OCI-LY7 (cell line): ENCODE measurements at regions not wholly inside any gene's neighbourhood (a gene's known extent, or its start where the extent isn't known, plus 50 kb on each side); places are given as distances from the start of the nearest gene placed in this dataset.

ENCODE experiments used
- BruUV-seq: library from RNA; stranded (reverse); fragments of 400-500 nt; replicated peaks from 2 replicates; lab custom pipeline; 2021; lab: Mats Ljungman, UMichigan
- CTCF ChIA-PET: fragments of 300-600 bp; sonication (Branson Sonifier 250); formaldehyde crosslinking; loops from one replicate; lab custom pipeline; 2022; ENCODE audit warnings: antibody characterized with exemption; ENCODE audit not compliant: unreplicated experiment; lab: Charles Lee
- POLR2A ChIA-PET: fragments of 300-600 bp; sonication (Branson Sonifier 250); formaldehyde crosslinking; loops from one replicate; lab custom pipeline; 2022; ENCODE audit warnings: antibody characterized with exemption; lab: Charles Lee
- DNase-seq: peaks from one replicate; pipeline ENCODE4 v3.0.0-alpha.2; 2015; ENCODE audit warnings: low spot score
- H2AFZ ChIP-seq: fragments of 200-600 bp; sonication (generic), shearing (Covaris generic); 2 replicates; pipeline ENCODE4 v1.6.1; 2014; ENCODE audit warnings: mild to moderate bottlenecking, antibody characterized with exemption, low read length, moderate library complexity
- H3K27ac ChIP-seq: fragments of 200-600 bp; sonication (generic); 2 replicates; pipeline ENCODE4 v1.5.1; 2014; ENCODE audit warnings: mixed run types, low read depth, mild to moderate bottlenecking, moderate library complexity, low read length, inconsistent platforms; ENCODE audit not compliant: poor library complexity, severe bottlenecking
- H3K36me3 ChIP-seq: fragments of 200-600 bp; sonication (generic); 2 replicates; pipeline ENCODE4 v1.6.1; 2014; ENCODE audit warnings: mild to moderate bottlenecking, antibody characterized with exemption, low read length, moderate library complexity, mixed read lengths; ENCODE audit not compliant: insufficient read depth
- H3K4me1 ChIP-seq: fragments of 200-600 bp; sonication (generic); 2 replicates; pipeline ENCODE4 v1.5.1; 2014; ENCODE audit warnings: mild to moderate bottlenecking, low read length; ENCODE audit not compliant: insufficient read depth, poor library complexity, severe bottlenecking
- H3K4me2 ChIP-seq: fragments of 200-600 bp; sonication (generic); 2 replicates; pipeline ENCODE4 v1.6.1; 2014; ENCODE audit warnings: mild to moderate bottlenecking, low read length
- H3K4me3 ChIP-seq: fragments of 200-600 bp; sonication (generic); 2 replicates; pipeline ENCODE4 v1.5.1; 2014; ENCODE audit warnings: mild to moderate bottlenecking, low read depth, low read length; ENCODE audit not compliant: poor library complexity, severe bottlenecking
- H3K79me2 ChIP-seq: fragments of 200-600 bp; sonication (generic); 2 replicates; pipeline ENCODE4 v1.6.1; 2016; ENCODE audit warnings: low read depth, mild to moderate bottlenecking, low read length, moderate library complexity, mixed read lengths; ENCODE audit not compliant: insufficient read depth
- H3K9me2 ChIP-seq: fragments of 200-600 bp; sonication (generic); 2 replicates; pipeline ENCODE4 v1.6.1; 2016; ENCODE audit warnings: mild to moderate bottlenecking, low read length, mixed read lengths; ENCODE audit not compliant: insufficient read depth
- H3K9me3 ChIP-seq: fragments of 200-600 bp; sonication (generic); 2 replicates; pipeline ENCODE4 v1.6.1; 2014; ENCODE audit warnings: mild to moderate bottlenecking, mixed run types, low read length, mixed read lengths
- H4K20me1 ChIP-seq: fragments of 200-600 bp; sonication (generic); 2 replicates; pipeline ENCODE4 v1.6.1; 2014; ENCODE audit warnings: mild to moderate bottlenecking, antibody characterized with exemption, low read length, moderate library complexity, mixed read lengths; ENCODE audit not compliant: insufficient read depth
- EZH2phosphoT487 ChIP-seq: fragments of 200-600 bp; sonication (generic); IDR thresholded peaks from 2 replicates; pipeline ENCODE4 v1.6.1; 2018; ENCODE audit warnings: low read depth, borderline replicate concordance, mild to moderate bottlenecking, mixed run types, antibody characterized with exemption, low read length, moderate library complexity, mixed read lengths
- intact Hi-C: fragments of 100-400 bp; cut with micrococcal nuclease; formaldehyde crosslinking; loops from one replicate; pipeline ENCODE4 v1.10.0; 2022; ENCODE audit not compliant: unreplicated experiment
- TF ChIP-seq, protein P1 (sequence below): fragments of 200-600 bp; sonication (generic); conservative IDR thresholded peaks from 2 replicates; pipeline ENCODE4 v1.5.1; 2014; ENCODE audit warnings: mild to moderate bottlenecking, antibody characterized with exemption, low read length, moderate library complexity, mixed read lengths

DNA sequence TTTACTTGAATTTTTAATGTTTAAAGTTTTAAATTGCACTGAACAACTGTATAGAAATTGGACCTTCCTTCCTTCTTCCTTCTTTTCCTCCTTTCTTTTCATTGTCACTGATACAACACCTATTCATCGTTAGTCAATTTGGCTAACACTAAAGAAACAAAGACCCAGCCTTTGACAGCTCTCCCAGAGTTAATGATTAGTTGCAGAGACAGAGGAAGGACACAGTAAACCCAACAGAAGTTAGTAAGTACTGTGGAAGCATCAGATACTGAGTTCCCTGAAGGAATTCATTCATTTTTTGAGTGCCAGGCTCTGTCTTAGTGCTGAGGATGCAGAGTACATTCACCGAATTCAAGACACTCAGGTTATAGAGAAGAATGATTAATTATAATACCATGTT lies 77.9 kb upstream of the RAB27B start:
- no peak for DNase-seq
- intact Hi-C loops = no loop called here
- Histone ChIP-seq H3K27ac (no peak overlapping the region), H2AFZ (no peak overlapping the region), H3K9me3 (no peaks in the 10 kb centered on the region), H4K20me1 (no peaks in the 10 kb centered on the region), H3K79me2 (no peaks in the 10 kb centered on the region), H3K4me2 (no peak overlapping the region), H3K4me1 (no peaks in the 10 kb centered on the region), H3K36me3 (no peaks in the 10 kb centered on the region), H3K9me2 (no peaks in the 10 kb centered on the region), H3K4me3 (no peak overlapping the region)
- TF ChIP-seq EZH2phosphoT487 = no peak
- TF ChIP-seq, protein P1, sequence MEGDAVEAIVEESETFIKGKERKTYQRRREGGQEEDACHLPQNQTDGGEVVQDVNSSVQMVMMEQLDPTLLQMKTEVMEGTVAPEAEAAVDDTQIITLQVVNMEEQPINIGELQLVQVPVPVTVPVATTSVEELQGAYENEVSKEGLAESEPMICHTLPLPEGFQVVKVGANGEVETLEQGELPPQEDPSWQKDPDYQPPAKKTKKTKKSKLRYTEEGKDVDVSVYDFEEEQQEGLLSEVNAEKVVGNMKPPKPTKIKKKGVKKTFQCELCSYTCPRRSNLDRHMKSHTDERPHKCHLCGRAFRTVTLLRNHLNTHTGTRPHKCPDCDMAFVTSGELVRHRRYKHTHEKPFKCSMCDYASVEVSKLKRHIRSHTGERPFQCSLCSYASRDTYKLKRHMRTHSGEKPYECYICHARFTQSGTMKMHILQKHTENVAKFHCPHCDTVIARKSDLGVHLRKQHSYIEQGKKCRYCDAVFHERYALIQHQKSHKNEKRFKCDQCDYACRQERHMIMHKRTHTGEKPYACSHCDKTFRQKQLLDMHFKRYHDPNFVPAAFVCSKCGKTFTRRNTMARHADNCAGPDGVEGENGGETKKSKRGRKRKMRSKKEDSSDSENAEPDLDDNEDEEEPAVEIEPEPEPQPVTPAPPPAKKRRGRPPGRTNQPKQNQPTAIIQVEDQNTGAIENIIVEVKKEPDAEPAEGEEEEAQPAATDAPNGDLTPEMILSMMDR = no peak
- no TSS peak for BruUV-seq
- ChIA-PET CTCF (no interaction called here), POLR2A (interaction anchor here (0.5 kb wide), 1 partner anchor 11 kb away, joined by 3 read pairs; no protein-coding TSS in a partner anchor)

DNA sequence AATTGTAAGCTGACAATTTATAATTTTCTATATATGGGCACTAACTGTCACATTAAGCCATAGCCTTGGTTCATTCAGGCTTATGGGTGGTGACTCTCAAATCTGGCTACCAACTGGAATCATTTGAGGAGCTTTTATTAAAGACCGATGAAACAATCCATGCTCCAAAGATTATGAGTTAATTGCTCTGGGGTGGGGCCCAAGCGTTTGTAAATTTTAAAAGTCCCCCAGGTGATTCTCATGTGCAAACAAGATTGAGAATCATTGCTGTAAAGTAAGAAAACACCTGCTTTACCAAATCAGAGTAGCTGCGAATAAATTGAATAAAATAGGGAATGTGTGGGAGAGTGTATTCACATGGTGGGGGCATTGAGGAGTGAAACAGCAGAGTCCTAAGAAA lies 76.1 kb upstream of the RAB27B start:
- CTCF ChIA-PET = no interaction called here
- POLR2A ChIA-PET = no interaction called here
- Histone ChIP-seq H3K27ac (no peak overlapping the region), H2AFZ (no peak overlapping the region), H3K79me2 (no peaks in the 10 kb centered on the region), H3K9me2 (no peaks in the 10 kb centered on the region), H3K4me1 (no peaks in the 10 kb centered on the region), H3K9me3 (no peaks in the 10 kb centered on the region), H3K36me3 (no peaks in the 10 kb centered on the region), H3K4me2 (no peak overlapping the region), H3K4me3 (no peak overlapping the region), H4K20me1 (no peaks in the 10 kb centered on the region)
- DNase-seq = no peak
- BruUV-seq = no TSS peak
- no peak for TF ChIP-seq EZH2phosphoT487
- TF ChIP-seq, protein P1 = no peak
- intact Hi-C loops = no loop called here

DNA sequence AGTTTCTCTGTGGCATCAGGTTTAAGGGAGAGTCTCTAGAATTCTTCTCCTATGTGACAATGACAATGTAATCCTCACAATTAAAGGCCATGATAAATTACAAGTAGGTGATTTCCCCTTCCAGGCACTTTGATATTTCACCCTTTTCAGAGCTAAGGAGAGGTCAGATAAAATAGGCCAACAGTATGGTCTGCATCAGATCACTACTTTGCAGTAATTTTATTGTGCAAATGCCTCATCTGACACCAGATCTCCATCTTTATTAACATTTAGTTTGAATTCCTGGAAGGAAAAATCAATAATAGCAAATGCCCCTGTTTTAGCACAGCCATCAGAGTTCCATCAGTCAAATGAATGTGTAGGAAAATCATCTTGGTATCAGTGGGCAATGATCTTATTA lies 72.8 kb upstream of the RAB27B start:
- POLR2A ChIA-PET = no interaction called here
- BruUV-seq = no TSS peak

More for the DNA sequence above, 72.8 kb upstream of the RAB27B start:
- CTCF ChIA-PET = no interaction called here
- Histone ChIP-seq H3K27ac (no peak overlapping the region), H3K4me3 (no peak overlapping the region), H3K9me3 (no peaks in the 10 kb centered on the region), H3K4me1 (no peaks in the 10 kb centered on the region), H3K4me2 (no peak overlapping the region), H3K79me2 (no peaks in the 10 kb centered on the region), H4K20me1 (no peaks in the 10 kb centered on the region), H3K36me3 (no peaks in the 10 kb centered on the region), H2AFZ (no peak overlapping the region), H3K9me2 (no peaks in the 10 kb centered on the region)
- DNase-seq = no peak
- TF ChIP-seq, protein P1 = no peak
- TF ChIP-seq EZH2phosphoT487 = no peak
- intact Hi-C loops = no loop called here
